ENCODE measurements at regions not wholly inside any gene's neighbourhood (a gene's known extent, or its start where the extent isn't known, plus 50 kb on each side); places are given as distances from the start of the nearest gene placed in this dataset.
A peak's percentile ranks its signal among the peaks of the same experiment; 100 is the strongest.

GRCh38 chr16:77555126-77555525, 120.3 kb upstream of the ADAMTS18 start:
- no peak for FAIRE-seq

DNA sequence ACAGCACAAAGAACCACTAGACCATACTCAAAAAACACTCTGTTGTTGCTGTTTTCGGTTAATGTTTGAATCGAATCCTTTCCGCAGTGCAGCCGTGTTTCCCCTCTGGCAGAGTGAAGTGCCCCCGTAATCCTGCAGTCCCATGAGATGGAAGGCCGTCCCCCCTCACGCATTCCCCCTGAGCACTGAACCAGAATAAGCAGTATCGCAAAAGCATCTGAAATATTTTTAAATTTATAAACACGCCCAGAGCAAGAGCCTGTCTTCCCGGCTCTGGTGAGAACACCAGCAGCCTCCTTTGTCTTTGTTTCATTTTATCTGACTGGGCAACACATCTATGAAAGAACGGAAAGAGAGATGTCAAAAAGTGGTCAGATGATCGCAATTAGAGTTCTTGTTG, 121.0 kb upstream of the ADAMTS18 start:
- no peak for FAIRE-seq

GRCh38 chr16:77556201-77556873, 121.5 kb upstream of the ADAMTS18 start:
- no peak for FAIRE-seq

GRCh38 chr16:77557385-77557784, 122.6 kb upstream of the ADAMTS18 start:
- no peak for FAIRE-seq

DNA sequence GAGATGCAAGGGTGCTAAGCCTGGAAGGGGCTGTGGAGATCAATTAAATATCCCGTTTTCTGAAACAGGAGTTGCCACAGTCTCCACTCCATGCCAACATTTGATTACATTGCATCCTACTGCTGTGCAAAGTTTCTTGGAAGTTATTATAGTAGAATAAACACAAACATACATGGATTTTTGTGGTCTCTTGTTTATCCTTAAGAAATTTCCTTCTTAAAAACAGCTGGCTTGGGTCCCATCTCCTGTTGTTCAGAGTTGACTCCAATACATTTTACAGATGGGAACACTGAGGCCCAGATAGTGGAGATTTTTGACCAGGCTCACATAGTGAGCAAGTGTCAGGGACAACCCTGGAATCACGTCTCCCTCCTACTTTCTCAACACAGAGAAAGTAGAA, 124.0 kb upstream of the ADAMTS18 start:
- no peak for FAIRE-seq

- no peak for FAIRE-seq
These were observed 127.7 kb upstream of the ADAMTS18 start for GRCh38 chr16:77562497-77562896.

DNA sequence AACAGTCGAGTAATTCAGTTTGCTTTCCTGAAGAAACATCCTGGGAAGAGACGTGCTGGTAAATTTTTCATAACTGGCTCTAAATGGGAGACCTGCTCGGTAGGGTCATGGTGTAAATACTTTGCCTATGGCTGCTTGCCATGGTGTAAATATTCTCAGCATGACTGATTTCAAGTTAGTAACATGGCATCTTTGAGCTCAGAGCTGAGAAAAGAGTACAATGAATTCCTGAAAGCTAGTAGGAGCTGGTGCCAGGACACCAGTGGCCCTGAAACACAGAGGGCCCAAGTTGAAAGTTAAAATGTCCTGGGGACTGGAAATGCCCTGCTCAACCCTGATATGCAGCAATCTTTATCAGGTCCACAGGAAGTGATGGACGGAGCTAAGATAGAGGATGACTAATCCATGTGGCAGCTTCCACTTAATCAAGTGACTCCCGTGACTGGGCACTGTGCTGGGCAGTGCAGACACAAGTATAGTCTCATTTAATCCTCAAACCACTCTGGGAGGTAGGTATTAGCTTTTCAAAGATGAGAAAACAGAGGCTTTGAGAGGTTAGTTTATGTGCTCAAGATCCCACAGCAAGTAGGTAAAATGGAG, 130.1 kb upstream of the ADAMTS18 start:
- FAIRE-seq = no peak

DNA sequence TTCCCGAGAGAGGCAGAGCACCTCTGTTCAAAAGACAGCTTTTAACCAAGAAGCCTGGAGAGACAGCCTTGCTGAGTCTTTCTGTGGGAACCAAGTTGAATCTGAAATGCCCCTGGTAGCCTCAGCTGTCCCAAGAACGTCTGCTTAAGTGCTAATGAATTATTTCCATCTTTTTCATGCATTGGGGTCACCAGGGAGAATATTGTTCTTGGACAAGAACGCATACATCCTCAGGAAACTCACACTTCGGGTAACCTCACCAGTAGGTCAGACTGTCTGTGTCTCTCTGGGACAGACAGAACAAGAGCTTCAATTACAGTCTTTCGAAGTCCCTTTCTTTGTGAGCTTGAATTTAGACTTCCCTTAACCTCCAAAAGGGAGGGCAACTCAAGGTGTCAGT, 134.6 kb upstream of the ADAMTS18 start:
- FAIRE-seq = no peak

DNA sequence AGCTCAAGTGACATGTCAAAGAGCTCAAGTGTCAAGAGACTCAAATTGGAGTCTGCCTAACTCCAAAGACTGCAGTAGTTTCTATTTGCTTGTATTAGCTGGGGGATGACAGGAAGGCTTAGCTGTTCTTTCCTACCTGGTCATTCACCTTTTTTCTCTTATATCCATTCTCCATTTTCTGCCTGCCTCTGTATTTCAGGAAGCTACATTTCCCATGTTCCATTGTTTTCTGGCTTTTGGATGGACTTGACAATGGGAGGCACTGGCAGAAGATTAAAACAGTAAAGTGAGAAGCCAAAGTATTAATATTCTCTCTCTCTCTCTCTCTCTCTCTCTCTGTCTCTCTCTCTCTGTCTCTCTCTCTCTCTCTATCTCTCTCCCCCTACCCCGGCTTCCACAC, 135.7 kb upstream of the ADAMTS18 start:
- FAIRE-seq = no peak

DNA sequence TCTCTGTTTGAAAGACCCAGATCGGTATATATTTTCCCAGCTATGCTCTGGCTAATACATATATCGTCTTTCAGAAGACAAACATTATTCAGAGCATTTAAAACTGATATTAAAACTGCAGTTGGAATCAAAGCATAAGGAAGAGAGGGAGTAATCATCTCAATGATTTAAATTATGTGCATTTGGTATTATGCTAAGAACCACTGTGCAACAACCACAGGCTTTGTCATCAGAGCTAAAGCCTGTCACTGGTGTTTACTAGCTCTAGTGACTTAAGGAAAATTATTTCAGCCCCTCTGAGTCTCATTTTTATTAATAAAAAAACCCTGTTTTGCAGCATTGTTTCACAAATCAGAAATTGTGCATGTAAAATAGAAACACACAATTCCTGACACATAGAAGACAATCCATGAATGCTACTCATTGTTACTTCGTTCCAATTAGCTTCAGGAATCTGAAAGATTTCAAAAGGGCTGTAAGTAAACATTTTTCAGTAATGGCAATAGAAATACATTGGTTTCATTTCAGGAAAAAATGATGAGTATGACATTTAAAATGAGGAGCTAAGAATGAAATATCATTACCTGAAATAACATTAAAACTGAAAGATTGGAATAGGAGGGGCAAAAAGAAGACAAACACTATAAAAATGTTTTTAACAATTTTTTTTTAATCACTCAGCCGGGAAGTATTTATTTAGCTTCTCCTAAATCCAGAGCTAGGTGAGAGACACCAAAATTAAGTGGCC, 136.5 kb upstream of the ADAMTS18 start:
- FAIRE-seq = no peak

- no peak for FAIRE-seq
These were observed 140.2 kb upstream of the ADAMTS18 start for GRCh38 chr16:77574867-77575624.

GRCh38 chr16:77579351-77579891, 142.9 kb upstream of the NUDT7 start:
- no peak for FAIRE-seq

DNA sequence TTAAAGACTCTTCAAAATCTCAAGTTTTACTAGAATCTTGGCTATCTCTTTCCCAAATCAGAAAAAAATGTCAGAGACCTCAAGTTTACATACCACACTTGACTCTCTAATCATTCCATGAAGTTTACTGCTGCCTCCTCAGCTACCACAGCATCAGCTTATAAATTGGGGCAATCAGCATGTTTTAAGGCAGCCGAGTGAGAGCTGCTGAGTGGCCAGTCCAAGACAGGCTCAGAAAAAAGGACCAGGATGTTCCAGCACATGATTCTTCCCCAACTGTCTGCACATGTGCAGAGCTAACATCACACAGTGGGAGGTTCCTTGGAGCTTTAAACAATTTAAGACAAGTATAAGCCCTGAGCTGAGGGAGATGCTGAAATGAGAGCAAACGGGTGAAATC, 140.6 kb upstream of the NUDT7 start:
- FAIRE-seq = no peak

GRCh38 chr16:77584205-77584859, 138.0 kb upstream of the NUDT7 start:
- FAIRE-seq = peak; percentile 41

GRCh38 chr16:77585379-77586251, 136.7 kb upstream of the NUDT7 start:
- no peak for FAIRE-seq

GRCh38 chr16:77588389-77588788, 133.9 kb upstream of the NUDT7 start:
- FAIRE-seq = no peak

DNA sequence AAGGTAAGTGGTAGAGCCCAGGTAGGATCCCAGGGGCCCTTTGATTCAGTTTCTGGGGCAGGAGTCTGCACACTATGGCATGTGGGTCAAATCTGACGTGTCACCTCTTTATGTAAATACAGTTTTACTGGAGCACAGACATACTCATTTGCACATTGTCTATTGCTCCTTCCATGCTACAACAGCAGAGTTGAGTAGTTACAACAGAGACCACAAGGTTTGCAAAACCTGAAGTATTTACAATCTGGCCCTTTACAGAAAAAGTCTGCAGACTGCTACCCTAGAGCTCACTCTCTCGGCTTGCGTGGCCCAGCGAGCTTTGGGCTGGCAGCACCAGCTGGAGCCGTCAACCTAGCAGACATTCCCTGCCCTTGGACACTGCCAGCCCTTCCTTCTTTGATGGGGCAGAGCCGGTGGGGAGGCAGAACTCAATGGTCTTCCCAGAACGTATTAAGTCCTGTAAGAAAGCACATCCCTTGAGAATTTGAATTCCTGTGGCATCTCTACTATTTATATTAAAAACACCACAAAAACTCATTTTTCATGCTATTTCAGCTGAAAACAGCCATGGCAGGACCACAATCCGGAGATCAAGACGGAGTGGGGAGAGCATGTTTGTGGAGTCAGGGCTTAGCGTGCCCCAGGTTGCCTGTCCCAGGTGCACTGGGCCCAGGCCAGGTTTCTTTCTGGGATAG, 133.1 kb upstream of the NUDT7 start:
- FAIRE-seq = no peak

DNA sequence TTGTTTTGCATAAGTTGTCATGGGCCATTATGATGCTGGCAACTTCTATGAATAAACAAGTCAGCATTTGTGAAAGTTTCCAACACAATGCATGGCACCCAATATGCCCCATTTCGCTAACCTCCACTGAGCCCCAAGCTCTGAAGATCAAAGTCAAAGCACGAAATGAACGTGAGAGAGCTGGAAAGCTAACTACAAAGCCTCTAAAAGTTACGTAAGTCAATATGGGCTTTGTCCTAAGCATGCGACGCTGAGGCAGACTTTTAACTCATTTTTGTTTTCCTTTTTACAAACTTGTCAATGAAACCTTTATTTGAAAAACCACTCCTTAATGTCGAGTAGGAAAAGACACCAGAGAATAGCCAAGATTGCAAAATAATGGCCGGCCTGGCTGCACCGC, 131.6 kb upstream of the NUDT7 start:
- FAIRE-seq = no peak

- FAIRE-seq = no peak
These were observed 131.0 kb upstream of the NUDT7 start for GRCh38 chr16:77591347-77591746.

DNA sequence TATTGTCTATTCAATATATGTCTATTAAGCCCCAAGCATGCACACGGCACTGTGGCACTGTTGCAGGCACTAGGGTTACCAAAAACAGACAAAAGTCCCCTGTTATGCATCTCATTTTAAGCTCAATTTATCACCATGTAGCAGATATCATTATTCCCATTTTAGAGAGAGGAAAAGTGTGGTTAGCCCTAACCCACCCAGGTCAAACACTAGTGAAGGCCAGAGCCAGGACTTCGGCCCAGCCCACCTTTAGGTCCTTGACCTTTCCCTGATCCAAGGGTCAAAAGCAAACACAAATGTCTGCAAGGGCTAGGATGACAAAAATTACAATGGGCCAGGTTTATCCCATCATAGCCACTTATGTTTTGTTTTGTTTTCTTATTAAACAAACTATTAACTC, 130.3 kb upstream of the NUDT7 start:
- FAIRE-seq = no peak

DNA sequence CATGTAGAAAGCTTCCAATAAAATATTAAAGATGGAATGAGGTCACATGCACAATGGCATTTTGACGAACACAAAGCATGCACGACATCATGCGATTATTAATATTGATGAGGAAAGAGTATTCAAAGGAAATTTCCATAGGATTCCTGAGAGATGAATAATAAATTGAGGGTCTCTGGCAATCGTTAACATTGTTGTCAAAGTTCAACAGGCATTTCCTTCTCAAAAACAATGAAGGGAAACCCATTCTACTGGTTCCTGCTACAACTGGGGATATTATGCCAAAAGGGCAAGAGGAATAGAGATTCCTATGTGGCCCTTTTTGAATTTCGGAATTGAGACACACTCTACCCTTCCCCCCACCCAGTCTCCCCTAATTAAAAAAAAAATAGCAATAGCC, 128.3 kb upstream of the NUDT7 start:
- no peak for FAIRE-seq
